Fibroblast of the aortic adventitia (primary cell): ENCODE measurements at regions not wholly inside any gene's neighbourhood (a gene's known extent, or its start where the extent isn't known, plus 50 kb on each side); places are given as distances from the start of the nearest gene placed in this dataset.

ENCODE experiments used
- DNase-seq: peaks from one replicate; pipeline ENCODE4 v3.0.0-alpha.2; 2010; ENCODE audit warnings: low read depth
- H3K4me3 ChIP-seq: 2 replicates; pipeline ENCODE4 v1.5.1; 2011; ENCODE audit warnings: low read depth, mild to moderate bottlenecking, control low read depth, low read length, moderate library complexity
- TF ChIP-seq, protein P1 (sequence below): IDR thresholded peaks from 2 replicates; pipeline ENCODE4 v1.5.1; 2011; ENCODE audit warnings: mild to moderate bottlenecking, low read length, control low read depth, inconsistent platforms; ENCODE audit not compliant: insufficient read depth

DNA sequence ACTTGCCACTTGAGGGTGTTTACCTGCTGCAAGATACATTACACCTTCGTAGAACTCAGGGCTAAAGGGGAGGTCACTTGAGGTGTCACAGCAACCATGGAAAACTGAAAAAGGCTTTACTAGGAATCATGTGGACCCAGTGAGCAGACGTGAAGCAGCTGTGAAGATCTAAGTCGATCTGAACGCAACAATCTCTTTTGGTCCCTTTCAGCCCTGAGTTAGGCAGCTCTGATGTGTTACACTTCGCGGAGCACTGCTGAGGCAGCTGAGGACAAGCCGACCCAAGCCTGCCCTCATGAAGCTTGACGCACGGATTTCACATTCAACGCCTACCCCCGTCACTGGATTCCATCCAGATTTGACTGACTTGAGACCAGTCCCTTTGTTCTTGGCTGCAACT lies 75.8 kb upstream of the NPAS2 start:
- TF ChIP-seq, protein P1, sequence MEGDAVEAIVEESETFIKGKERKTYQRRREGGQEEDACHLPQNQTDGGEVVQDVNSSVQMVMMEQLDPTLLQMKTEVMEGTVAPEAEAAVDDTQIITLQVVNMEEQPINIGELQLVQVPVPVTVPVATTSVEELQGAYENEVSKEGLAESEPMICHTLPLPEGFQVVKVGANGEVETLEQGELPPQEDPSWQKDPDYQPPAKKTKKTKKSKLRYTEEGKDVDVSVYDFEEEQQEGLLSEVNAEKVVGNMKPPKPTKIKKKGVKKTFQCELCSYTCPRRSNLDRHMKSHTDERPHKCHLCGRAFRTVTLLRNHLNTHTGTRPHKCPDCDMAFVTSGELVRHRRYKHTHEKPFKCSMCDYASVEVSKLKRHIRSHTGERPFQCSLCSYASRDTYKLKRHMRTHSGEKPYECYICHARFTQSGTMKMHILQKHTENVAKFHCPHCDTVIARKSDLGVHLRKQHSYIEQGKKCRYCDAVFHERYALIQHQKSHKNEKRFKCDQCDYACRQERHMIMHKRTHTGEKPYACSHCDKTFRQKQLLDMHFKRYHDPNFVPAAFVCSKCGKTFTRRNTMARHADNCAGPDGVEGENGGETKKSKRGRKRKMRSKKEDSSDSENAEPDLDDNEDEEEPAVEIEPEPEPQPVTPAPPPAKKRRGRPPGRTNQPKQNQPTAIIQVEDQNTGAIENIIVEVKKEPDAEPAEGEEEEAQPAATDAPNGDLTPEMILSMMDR: no peak
- H3K4me3 ChIP-seq: no peak overlapping the region

DNA sequence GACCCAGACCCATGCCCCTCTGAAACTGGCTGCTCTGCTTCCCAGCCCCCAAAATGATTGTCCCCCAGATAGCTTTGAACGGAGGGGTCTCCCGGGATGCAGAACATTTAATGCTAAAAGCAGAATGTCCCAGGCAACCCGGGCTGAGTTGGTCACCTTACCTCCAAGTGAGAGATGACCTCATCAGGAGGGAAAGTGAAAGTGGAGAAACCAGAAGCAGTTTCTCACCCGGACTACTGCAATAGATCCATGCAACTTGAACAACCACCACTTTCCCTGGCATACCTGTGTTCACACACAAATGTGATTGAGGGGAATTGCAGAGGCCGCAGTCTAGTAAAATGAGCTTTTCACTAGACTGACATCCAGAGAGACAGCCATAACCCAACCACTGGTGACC lies 75.3 kb upstream of the NPAS2 start:
- TF ChIP-seq, protein P1: no peak
- DNase-seq: no peak
- no peak overlapping the region for H3K4me3 ChIP-seq

More for the DNA sequence above, 75.8 kb upstream of the NPAS2 start:
- DNase-seq: no peak

DNA sequence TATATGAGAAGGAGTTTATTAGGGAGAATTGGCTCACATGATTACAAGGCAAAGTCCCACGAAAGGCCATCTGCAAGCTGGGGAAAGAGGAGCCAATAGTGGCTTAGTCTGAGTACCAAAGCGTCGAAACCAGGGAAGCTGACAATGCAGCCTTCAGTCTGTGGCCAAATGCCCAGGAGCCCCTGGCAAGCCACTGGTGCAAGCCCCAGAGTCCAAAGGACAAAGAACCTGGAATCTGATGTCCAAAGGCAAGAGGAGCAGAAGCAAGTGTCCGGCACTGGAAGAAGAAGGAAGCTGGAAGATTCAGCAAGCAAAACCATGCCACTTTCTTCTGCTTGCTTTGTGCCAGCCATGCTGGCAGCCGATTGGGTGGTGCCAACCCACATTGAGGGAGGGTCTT lies 74.3 kb upstream of the NPAS2 start:
- no peak overlapping the region for H3K4me3 ChIP-seq
- DNase-seq: no peak
- TF ChIP-seq, protein P1: no peak

DNA sequence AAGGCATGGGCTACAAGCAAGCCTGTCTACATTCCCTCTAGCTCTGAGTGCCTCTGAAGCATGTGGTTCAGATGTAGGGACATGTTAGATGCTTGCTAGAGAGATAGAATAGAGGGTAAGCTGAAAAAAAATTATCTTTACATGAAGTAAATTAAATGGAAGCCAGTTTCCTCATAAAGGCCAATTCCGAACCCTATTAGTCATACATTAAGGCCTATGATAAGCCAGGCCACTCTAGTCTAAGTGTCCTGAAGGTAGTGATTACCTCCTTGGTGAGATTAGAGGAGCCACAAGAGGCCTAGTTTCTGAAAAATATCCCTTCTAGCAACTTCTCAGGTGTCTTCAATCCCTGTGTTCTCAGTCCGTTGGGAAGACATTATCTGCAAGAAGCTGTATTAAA lies 72.4 kb upstream of the NPAS2 start:
- TF ChIP-seq, protein P1: no peak
- DNase-seq: peak; percentile 61
- H3K4me3 ChIP-seq: no peak overlapping the region

DNA sequence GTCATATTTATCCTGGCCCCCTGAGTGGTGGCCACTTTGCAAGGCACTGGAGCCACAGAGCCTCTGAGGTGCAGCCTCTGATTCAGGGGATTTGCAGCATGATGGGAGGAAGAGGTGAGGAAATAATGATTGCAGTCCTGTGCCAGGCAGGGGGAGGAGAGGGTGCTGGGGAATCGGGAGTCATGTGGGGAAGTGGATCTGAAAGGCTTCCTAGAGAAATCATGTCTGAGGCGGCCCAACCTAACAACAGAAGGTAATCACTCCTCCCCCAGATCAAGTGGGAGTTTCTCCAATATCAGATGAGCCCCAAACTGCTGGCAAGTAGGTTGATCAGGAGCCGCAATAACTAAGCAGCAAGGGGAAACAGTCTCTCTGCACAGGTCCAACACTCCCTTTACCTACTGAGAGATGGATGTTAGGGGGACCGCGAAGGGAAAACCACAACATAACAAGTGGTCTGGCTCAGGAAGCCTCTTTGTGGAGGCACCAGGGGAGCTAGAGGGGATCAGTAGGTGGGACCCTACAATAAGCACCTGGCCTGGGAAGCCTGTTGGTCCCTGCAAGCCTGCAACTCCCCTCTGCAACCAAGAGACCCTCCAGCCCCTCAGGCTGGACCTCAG lies 71.8 kb upstream of the NPAS2 start:
- no peak overlapping the region for H3K4me3 ChIP-seq
- TF ChIP-seq, protein P1: no peak
- no peak for DNase-seq

DNA sequence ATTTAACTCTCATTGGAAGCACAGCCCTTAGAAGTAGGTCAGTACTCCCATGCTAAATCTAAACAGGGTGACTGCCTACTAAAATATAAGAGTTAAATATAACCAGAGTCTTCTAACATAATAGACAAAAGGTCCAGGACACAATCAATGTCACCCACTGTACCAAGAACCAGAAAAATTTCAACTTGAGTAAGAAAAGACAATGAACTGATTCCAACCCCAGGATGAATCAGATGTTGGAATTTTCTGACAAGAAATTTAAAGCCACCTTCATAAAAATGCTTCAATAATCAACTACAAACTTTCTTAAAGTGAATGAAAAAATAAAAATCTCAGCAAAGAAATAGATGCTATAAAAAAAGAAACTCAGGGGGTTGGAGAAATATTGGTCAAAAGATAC lies 71.3 kb upstream of the NPAS2 start:
- DNase-seq: no peak
- TF ChIP-seq, protein P1: no peak

More for the DNA sequence above, 71.3 kb upstream of the NPAS2 start:
- no peak overlapping the region for H3K4me3 ChIP-seq
